MCF 10A (cell line): ENCODE measurements at regions not wholly inside any gene's neighbourhood (a gene's known extent, or its start where the extent isn't known, plus 50 kb on each side); places are given as distances from the start of the nearest gene placed in this dataset.
A peak's percentile ranks its signal among the peaks of the same experiment; 100 is the strongest.

Source experiments
- BruUV-seq: library from RNA; stranded (reverse); fragments of 400-500 nt; replicated peaks from 2 replicates; lab custom pipeline; 2021; lab: Mats Ljungman, UMichigan
- CTCF ChIA-PET: fragments of 300-600 bp; sonication (Branson Sonifier 250); formaldehyde crosslinking; extraction: SDS; loops from one replicate; lab custom pipeline; 2021; ENCODE audit warnings: antibody characterized with exemption, inconsistent platforms; lab: Yijun Ruan, JAX
- POLR2A ChIA-PET: fragments of 300-600, 350-650 bp; sonication (Branson Sonifier 250); formaldehyde crosslinking; extraction: SDS; loops from one replicate; lab custom pipeline; 2020; ENCODE audit warnings: antibody characterized with exemption, inconsistent platforms; lab: Yijun Ruan, JAX
- DNase-seq: peaks from one replicate; pipeline ENCODE4 v3.0.0-alpha.2; 2018; ENCODE audit not compliant: unreplicated experiment
- H3K27ac Mint-ChIP-seq: one replicate; pipeline ENCODE4 v1.8.0; 2022; ENCODE audit warnings: mild to moderate bottlenecking, low read depth, mixed read lengths; ENCODE audit not compliant: unreplicated experiment
- H3K27me3 Mint-ChIP-seq: one replicate; pipeline ENCODE4 v1.8.0; 2022; ENCODE audit warnings: mixed read lengths; ENCODE audit not compliant: insufficient read depth, unreplicated experiment
- H3K36me3 Mint-ChIP-seq: one replicate; pipeline ENCODE4 v1.8.0; 2022; ENCODE audit warnings: mild to moderate bottlenecking, moderate library complexity, mixed read lengths; ENCODE audit not compliant: insufficient read depth, unreplicated experiment
- H3K4me1 Mint-ChIP-seq: one replicate; pipeline ENCODE4 v1.8.0; 2022; ENCODE audit warnings: mixed read lengths; ENCODE audit not compliant: insufficient read depth, unreplicated experiment
- H3K4me3 Mint-ChIP-seq: one replicate; pipeline ENCODE4 v1.8.0; 2022; ENCODE audit warnings: mild to moderate bottlenecking, moderate library complexity, mixed read lengths; ENCODE audit not compliant: unreplicated experiment
- H3K9me3 Mint-ChIP-seq: one replicate; pipeline ENCODE4 v1.8.0; 2022; ENCODE audit warnings: mixed read lengths; ENCODE audit not compliant: unreplicated experiment
- intact Hi-C: fragments of 100-400 bp; cut with micrococcal nuclease; formaldehyde crosslinking; loops from 2 replicates; pipeline ENCODE4 v1.14.1; 2022
- TF ChIP-seq, protein P1 (sequence below): fragments of 200-600 bp; IDR thresholded peaks from one replicate; pipeline ENCODE4 v1.8.0; 2022; ENCODE audit warnings: antibody characterized with exemption, mild to moderate bottlenecking; ENCODE audit not compliant: unreplicated experiment

DNA sequence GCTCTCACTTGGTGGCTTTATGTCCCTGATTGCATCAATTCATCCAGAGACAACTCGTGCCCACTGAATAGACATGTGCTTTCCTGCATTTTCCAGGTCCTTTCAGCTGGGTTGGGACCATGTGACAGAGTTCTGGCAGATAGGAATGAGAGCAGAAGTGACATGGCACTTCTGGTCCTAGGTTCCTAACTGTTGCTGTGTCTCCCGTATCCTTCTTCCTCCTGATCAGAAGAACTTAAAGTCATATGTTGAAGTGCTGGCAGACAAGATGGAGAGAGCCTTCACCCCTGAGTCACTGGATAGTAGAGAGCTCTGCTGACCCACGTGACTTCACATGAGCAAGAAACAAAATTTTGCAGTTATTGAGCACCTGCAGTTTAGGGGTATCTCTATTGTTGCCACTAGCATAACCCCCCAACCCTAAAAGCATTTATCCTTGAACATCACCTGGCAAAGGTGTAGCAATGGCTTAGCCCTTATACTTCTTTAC is 80.0 kb downstream of the NREP start:
- Mint-ChIP-seq H3K36me3 (no peaks in the 10 kb centered on the region), H3K4me3 (no peak overlapping the region), H3K4me1 (peaks cover 33% of the 10 kb centered on the region), H3K9me3 (no peaks in the 10 kb centered on the region), H3K27me3 (no peaks in the 10 kb centered on the region), H3K27ac (no peak overlapping the region)
- TF ChIP-seq, protein P1, sequence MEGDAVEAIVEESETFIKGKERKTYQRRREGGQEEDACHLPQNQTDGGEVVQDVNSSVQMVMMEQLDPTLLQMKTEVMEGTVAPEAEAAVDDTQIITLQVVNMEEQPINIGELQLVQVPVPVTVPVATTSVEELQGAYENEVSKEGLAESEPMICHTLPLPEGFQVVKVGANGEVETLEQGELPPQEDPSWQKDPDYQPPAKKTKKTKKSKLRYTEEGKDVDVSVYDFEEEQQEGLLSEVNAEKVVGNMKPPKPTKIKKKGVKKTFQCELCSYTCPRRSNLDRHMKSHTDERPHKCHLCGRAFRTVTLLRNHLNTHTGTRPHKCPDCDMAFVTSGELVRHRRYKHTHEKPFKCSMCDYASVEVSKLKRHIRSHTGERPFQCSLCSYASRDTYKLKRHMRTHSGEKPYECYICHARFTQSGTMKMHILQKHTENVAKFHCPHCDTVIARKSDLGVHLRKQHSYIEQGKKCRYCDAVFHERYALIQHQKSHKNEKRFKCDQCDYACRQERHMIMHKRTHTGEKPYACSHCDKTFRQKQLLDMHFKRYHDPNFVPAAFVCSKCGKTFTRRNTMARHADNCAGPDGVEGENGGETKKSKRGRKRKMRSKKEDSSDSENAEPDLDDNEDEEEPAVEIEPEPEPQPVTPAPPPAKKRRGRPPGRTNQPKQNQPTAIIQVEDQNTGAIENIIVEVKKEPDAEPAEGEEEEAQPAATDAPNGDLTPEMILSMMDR = no peak
- intact Hi-C loops = no loop called here
- CTCF ChIA-PET = no interaction called here
- no peak for DNase-seq
- POLR2A ChIA-PET = interaction anchor here (1.0 kb wide), 1 partner anchor 18 kb away, joined by 3 read pairs; no protein-coding TSS in a partner anchor
- BruUV-seq = no TSS peak

GRCh38 chr5:111676466-111676865 is 80.5 kb downstream of the NREP start:
- Mint-ChIP-seq H3K27ac (no peak overlapping the region), H3K27me3 (no peaks in the 10 kb centered on the region), H3K36me3 (no peaks in the 10 kb centered on the region), H3K4me3 (no peak overlapping the region), H3K9me3 (no peaks in the 10 kb centered on the region), H3K4me1 (peaks cover 33% of the 10 kb centered on the region)
- TF ChIP-seq, protein P1 = no peak
- POLR2A ChIA-PET = interaction anchor here (0.5 to 1.0 kb wide), 3 partner anchors 18 to 117 kb away, joined by 3 read pairs; no protein-coding TSS in a partner anchor
- no TSS peak for BruUV-seq
- intact Hi-C loops = no loop called here
- DNase-seq = peak; percentile 43
- CTCF ChIA-PET = no interaction called here

- ChIA-PET CTCF (interaction anchor here (0.5 to 1.1 kb wide), 2 partner anchors 12 to 125 kb away, joined by 3 to 4 read pairs; no protein-coding TSS in a partner anchor), POLR2A (no interaction called here)
- DNase-seq = no peak
- intact Hi-C loops = no loop called here
- Mint-ChIP-seq H3K36me3 (no peaks in the 10 kb centered on the region), H3K9me3 (no peaks in the 10 kb centered on the region), H3K27ac (no peak overlapping the region), H3K4me3 (no peak overlapping the region), H3K27me3 (no peaks in the 10 kb centered on the region), H3K4me1 (peaks cover 31% of the 10 kb centered on the region)
- TF ChIP-seq, protein P1 = no peak
- BruUV-seq = no TSS peak
These were observed 81.6 kb downstream of the NREP start for GRCh38 chr5:111675201-111675934.

GRCh38 chr5:111673891-111674626 is 82.9 kb downstream of the NREP start:
- no peaks in the 10 kb centered on the region for H3K27me3 Mint-ChIP-seq
- TF ChIP-seq, protein P1 = no peak
- BruUV-seq = no TSS peak
- no peak overlapping the region for H3K4me3 Mint-ChIP-seq
- POLR2A ChIA-PET = no interaction called here
- H3K4me1 Mint-ChIP-seq = peaks cover 32% of the 10 kb centered on the region
- H3K9me3 Mint-ChIP-seq = no peaks in the 10 kb centered on the region
- DNase-seq = no peak
- intact Hi-C loops = no loop called here
- no peaks in the 10 kb centered on the region for H3K36me3 Mint-ChIP-seq
- no peak overlapping the region for H3K27ac Mint-ChIP-seq
- CTCF ChIA-PET = no interaction called here
